Stimulated activated CD4-positive, alpha-beta T cell treated with anti-CD3 and anti-CD28 coated beads, TNF-alpha, amount 100 ng/mL, for 48 hours (primary cell): ENCODE measurements at regions not wholly inside any gene's neighbourhood (a gene's known extent, or its start where the extent isn't known, plus 50 kb on each side); places are given as distances from the start of the nearest gene placed in this dataset.
A peak's percentile ranks its signal among the peaks of the same experiment; 100 is the strongest.

Source experiments
- DNase-seq, 3 donors: peaks; one replicate each; pipeline ENCODE4 v3.0.0-alpha.2; 2020; ENCODE audit warnings: low read depth in 3 of 3

GRCh38 chr17:62913991-62914570 is 52.0 kb upstream of the TANC2 start:
- no peak for DNase-seq

- DNase-seq, result no peak
Measured at GRCh38 chr17:62912363-62912762, 53.7 kb upstream of the TANC2 start.

- DNase-seq, result no peak
Measured at GRCh38 chr17:62911114-62911513, 54.9 kb upstream of the TANC2 start.

GRCh38 chr17:62910277-62910676 is 55.8 kb upstream of the TANC2 start:
- no peak for DNase-seq

- DNase-seq, result no peak
Measured at GRCh38 chr17:62907961-62908360, 58.1 kb upstream of the TANC2 start.

GRCh38 chr17:62906881-62907280 is 59.2 kb upstream of the TANC2 start:
- DNase-seq, result no peak

GRCh38 chr17:62905233-62905632 is 60.8 kb upstream of the TANC2 start:
- no peak for DNase-seq

GRCh38 chr17:62902531-62903220 is 63.4 kb upstream of the TANC2 start:
- DNase-seq, result no peak

GRCh38 chr17:62901544-62901943 is 64.5 kb upstream of the TANC2 start:
- DNase-seq, result no peak

- no peak for DNase-seq
Measured at GRCh38 chr17:62900096-62900495, 65.9 kb upstream of the TANC2 start.

- no peak for DNase-seq
Measured at GRCh38 chr17:62899361-62899760, 66.7 kb upstream of the TANC2 start.

- no peak for DNase-seq
Measured at GRCh38 chr17:62898239-62898864, 67.7 kb upstream of the TANC2 start.

GRCh38 chr17:62897706-62898105 is 68.3 kb upstream of the TANC2 start:
- DNase-seq, result no peak

- DNase-seq, result no peak
Measured at GRCh38 chr17:62895320-62896301, 70.4 kb upstream of the TANC2 start.

GRCh38 chr17:62892870-62893338 is 73.1 kb upstream of the TANC2 start:
- DNase-seq, result peak in 1 of 3 donors; percentile 7

GRCh38 chr17:62892061-62892675 is 73.9 kb upstream of the TANC2 start:
- DNase-seq, result no peak

GRCh38 chr17:62891659-62892058 is 74.4 kb upstream of the TANC2 start:
- DNase-seq, result no peak

- DNase-seq, result no peak
Measured at GRCh38 chr17:62888765-62889164, 77.3 kb upstream of the TANC2 start.

- no peak for DNase-seq
Measured at GRCh38 chr17:62888148-62888547, 77.9 kb upstream of the TANC2 start.

GRCh38 chr17:62887437-62887836 is 78.6 kb upstream of the TANC2 start:
- DNase-seq, result no peak

- no peak for DNase-seq
Measured at GRCh38 chr17:62884781-62885180, 76.7 kb upstream of the MARCHF10 start.

GRCh38 chr17:62882878-62883277 is 74.8 kb upstream of the MARCHF10 start:
- DNase-seq, result no peak
